SK-N-SH treated with all-trans-retinoic acid at 6 μM for 48 hours (cell line): ENCODE measurements at regions not wholly inside any gene's neighbourhood (a gene's known extent, or its start where the extent isn't known, plus 50 kb on each side); places are given as distances from the start of the nearest gene placed in this dataset.

Source experiments
- ARNTL ChIP-seq: fragments of 450-650 bp; formaldehyde crosslinking; IDR thresholded peaks from 2 replicates; pipeline ENCODE4 v1.5.0; 2020; ENCODE audit warnings: low read depth, mild to moderate bottlenecking, moderate library complexity, borderline replicate concordance
- SNAI2 ChIP-seq: fragments of 250-450 bp; sonication (Bioruptor Pico); IDR thresholded peaks from 2 replicates; pipeline ENCODE4 v1.5.0; 2020; ENCODE audit warnings: mild to moderate bottlenecking, moderate library complexity
- TOX ChIP-seq: fragments of 250-450 bp; sonication (Bioruptor Pico); IDR thresholded peaks from 2 replicates; pipeline ENCODE4 v1.8.0; 2021; ENCODE audit warnings: mild to moderate bottlenecking, moderate library complexity, borderline replicate concordance
- ZC3H10 ChIP-seq: fragments of 250-450 bp; sonication (Bioruptor Pico); IDR thresholded peaks from 2 replicates; pipeline ENCODE4 v1.5.1; 2021; ENCODE audit warnings: mild to moderate bottlenecking, moderate library complexity
- TF ChIP-seq, protein P1 (sequence below): fragments of 250-450 bp; sonication (Bioruptor Pico); IDR thresholded peaks from 2 replicates; pipeline ENCODE4 v1.5.1; 2020; ENCODE audit warnings: low read depth, mild to moderate bottlenecking, moderate library complexity

DNA sequence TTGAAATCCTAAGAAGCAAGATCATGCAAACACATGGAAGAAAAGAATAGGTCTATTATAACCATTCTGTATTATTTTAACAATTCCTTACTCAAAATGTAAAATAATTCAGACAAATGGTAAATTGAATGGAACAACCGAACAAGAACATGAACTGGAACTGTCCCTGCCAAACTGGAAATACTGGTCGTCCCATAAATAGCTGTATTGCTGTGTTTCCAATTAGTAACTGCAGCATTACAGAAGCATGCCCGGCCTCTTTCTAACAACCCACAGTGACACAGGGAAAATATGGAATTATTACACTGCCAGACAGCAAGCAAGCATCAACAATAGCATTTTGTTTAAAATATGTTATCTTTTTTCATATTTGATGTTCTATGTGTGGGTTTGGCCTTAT, 1138.5 kb upstream of the PHF14 start:
- no peak for TF ChIP-seq ZC3H10 (CRISPR knock-in tag)
- no peak for TF ChIP-seq SNAI2 (CRISPR knock-in tag)
- no peak for TF ChIP-seq TOX (CRISPR knock-in tag)
- TF ChIP-seq, protein P1, sequence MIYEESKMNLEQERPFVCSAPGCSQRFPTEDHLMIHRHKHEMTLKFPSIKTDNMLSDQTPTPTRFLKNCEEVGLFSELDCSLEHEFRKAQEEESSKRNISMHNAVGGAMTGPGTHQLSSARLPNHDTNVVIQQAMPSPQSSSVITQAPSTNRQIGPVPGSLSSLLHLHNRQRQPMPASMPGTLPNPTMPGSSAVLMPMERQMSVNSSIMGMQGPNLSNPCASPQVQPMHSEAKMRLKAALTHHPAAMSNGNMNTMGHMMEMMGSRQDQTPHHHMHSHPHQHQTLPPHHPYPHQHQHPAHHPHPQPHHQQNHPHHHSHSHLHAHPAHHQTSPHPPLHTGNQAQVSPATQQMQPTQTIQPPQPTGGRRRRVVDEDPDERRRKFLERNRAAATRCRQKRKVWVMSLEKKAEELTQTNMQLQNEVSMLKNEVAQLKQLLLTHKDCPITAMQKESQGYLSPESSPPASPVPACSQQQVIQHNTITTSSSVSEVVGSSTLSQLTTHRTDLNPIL (CRISPR knock-in tag) = no peak
- TF ChIP-seq ARNTL (CRISPR knock-in tag) = no peak
